Endothelial cell of umbilical vein (primary cell): ENCODE measurements at regions not wholly inside any gene's neighbourhood (a gene's known extent, or its start where the extent isn't known, plus 50 kb on each side); places are given as distances from the start of the nearest gene placed in this dataset.

Source experiments
- BruUV-seq: library from RNA; stranded (reverse); fragments of 400-500 nt; replicated peaks from 2 replicates; lab custom pipeline; 2021; lab: Mats Ljungman, UMichigan
- CTCF ChIA-PET: fragments of 300-600, 350-600 bp; sonication (Branson Sonifier 250); formaldehyde crosslinking; loops from one replicate; lab custom pipeline; 2021; ENCODE audit warnings: antibody characterized with exemption, inconsistent platforms; lab: Charles Lee
- POLR2A ChIA-PET: fragments of 300-600, 350-600 bp; sonication (Branson Sonifier 250); formaldehyde crosslinking; loops from one replicate; lab custom pipeline; 2021; ENCODE audit warnings: antibody characterized with exemption, inconsistent platforms; lab: Charles Lee
- DNase-seq: peaks from one replicate; pipeline ENCODE4 v3.0.0-alpha.2; 2011; ENCODE audit warnings: low read depth, low spot score
- FAIRE-seq: peaks from 2 replicates; lab custom pipeline; 2011; peaks lifted over from hg19 to GRCh38; lab: Jason Lieb, UNC
- H2AFZ ChIP-seq: 2 replicates; pipeline ENCODE4 v1.6.0; 2012; ENCODE audit warnings: low read depth, low read length, control low read depth, inconsistent platforms
- H3K27ac ChIP-seq: 2 replicates; pipeline ENCODE4 v1.5.1; 2011; ENCODE audit warnings: low read depth, mild to moderate bottlenecking, control low read depth, low read length, moderate library complexity; ENCODE audit not compliant: insufficient read depth
- H3K27me3 ChIP-seq, 2 experiments: 2 replicates each; pipeline versions ENCODE4 v1.6.0 to v1.6.1; 2011; ENCODE audit warnings: low read length in 2 of 2, mixed read lengths in 1 of 2; ENCODE audit not compliant: control insufficient read depth in 2 of 2, insufficient read depth in 2 of 2
- H3K36me3 ChIP-seq, 2 experiments: 2 replicates in 1 of 2; 3 replicates in 1 of 2; pipeline ENCODE4 v1.5.1; 2011; ENCODE audit warnings: low read length in 2 of 2, mild to moderate bottlenecking in 1 of 2, moderate library complexity in 1 of 2; ENCODE audit not compliant: control insufficient read depth in 2 of 2, insufficient read depth in 2 of 2; ENCODE audit errors: extremely low read depth in 1 of 2
- H3K4me1 ChIP-seq: 3 replicates; pipeline ENCODE4 v1.5.1; 2011; ENCODE audit warnings: mild to moderate bottlenecking, low read length; ENCODE audit not compliant: control insufficient read depth, insufficient read depth; ENCODE audit errors: extremely low read depth
- H3K4me2 ChIP-seq: 2 replicates; pipeline ENCODE4 v1.6.1; 2011; ENCODE audit warnings: low read length, control low read depth, mixed read lengths; ENCODE audit not compliant: insufficient read depth
- H3K4me3 ChIP-seq, 3 experiments: fragments of 200-600 bp in 1 of 3; sonication (generic), shearing (Covaris generic) in 1 of 3; replicated peaks in 1 of 3; 2 replicates each; pipeline ENCODE4 v1.5.1; 2011 to 2016; ENCODE audit warnings: control low read depth in 3 of 3, low read length in 3 of 3, mild to moderate bottlenecking in 2 of 3, inconsistent platforms in 1 of 3, low read depth in 1 of 3, moderate library complexity in 1 of 3; ENCODE audit not compliant: insufficient read depth in 1 of 3
- H3K79me2 ChIP-seq: 2 replicates; pipeline ENCODE4 v1.6.0; 2012; ENCODE audit warnings: low read length, inconsistent platforms; ENCODE audit not compliant: control insufficient read depth, insufficient read depth
- H3K9ac ChIP-seq: replicated peaks from 2 replicates; pipeline ENCODE3; 2011; ENCODE audit warnings: low read length, control low read depth; ENCODE audit not compliant: insufficient read depth; ENCODE audit errors: extremely low read depth
- H3K9me1 ChIP-seq: replicated peaks from 3 replicates; pipeline ENCODE4 v1.6.0; 2011; ENCODE audit warnings: mild to moderate bottlenecking, low read length; ENCODE audit not compliant: control insufficient read depth, insufficient read depth; ENCODE audit errors: extremely low read depth
- H3K9me3 ChIP-seq: replicated peaks from 2 replicates; pipeline ENCODE4 v1.5.1; 2012; ENCODE audit warnings: low read length, inconsistent platforms; ENCODE audit not compliant: control insufficient read depth, insufficient read depth
- H4K20me1 ChIP-seq: replicated peaks from 2 replicates; pipeline ENCODE3; 2011; ENCODE audit warnings: mild to moderate bottlenecking, low read length; ENCODE audit not compliant: control insufficient read depth, insufficient read depth; ENCODE audit errors: extremely low read depth
- EZH2 ChIP-seq: IDR thresholded peaks from 2 replicates; pipeline ENCODE4 v1.6.1; 2012; ENCODE audit warnings: borderline replicate concordance, low read depth, mild to moderate bottlenecking, moderate library complexity, low read length, inconsistent platforms; ENCODE audit not compliant: severe bottlenecking
- FOS ChIP-seq: IDR thresholded peaks from 2 replicates; pipeline ENCODE4 v1.6.1; 2011; ENCODE audit warnings: mild to moderate bottlenecking, low read length, moderate library complexity, borderline replicate concordance; ENCODE audit not compliant: insufficient read depth
- GATA2 ChIP-seq: IDR thresholded peaks from 2 replicates; pipeline ENCODE4 v1.7.0; 2011; ENCODE audit warnings: low read depth, mild to moderate bottlenecking, moderate library complexity, mixed read lengths, low read length; ENCODE audit not compliant: insufficient read length, insufficient read depth
- JUN ChIP-seq: IDR thresholded peaks from 2 replicates; pipeline ENCODE4 v1.6.1; 2011; ENCODE audit warnings: borderline replicate concordance, low read depth; ENCODE audit not compliant: insufficient read length, insufficient read depth
- MYC ChIP-seq: IDR thresholded peaks from one replicate; pipeline ENCODE4 v1.6.1; 2011; ENCODE audit warnings: mild to moderate bottlenecking, low read depth, low read length
- POLR2A ChIP-seq: IDR thresholded peaks from 2 replicates; pipeline ENCODE4 v1.6.1; 2012; ENCODE audit warnings: low read depth, mild to moderate bottlenecking, control low read depth, low read length
- POLR2AphosphoS5 ChIP-seq: IDR thresholded peaks from 2 replicates; pipeline ENCODE4 v1.6.1; 2012; ENCODE audit warnings: low read depth, mild to moderate bottlenecking, control low read depth, low read length, moderate library complexity; ENCODE audit not compliant: insufficient read depth
- dilution Hi-C: fragments of 300-500 bp; cut with MboI; formaldehyde crosslinking; loops from one replicate; pipeline ENCODE4 v1.15.0; 2019; ENCODE audit warnings: low sequenced_read_pairs; ENCODE audit not compliant: extremely low pct_ligation_motif_present
- intact Hi-C: fragments of 100-400 bp; cut with micrococcal nuclease; formaldehyde crosslinking; loops from one replicate; pipeline ENCODE4 v1.10.0; 2022
- TF ChIP-seq, protein P1 (sequence below): IDR thresholded peaks from 2 replicates; pipeline ENCODE4 v1.6.1; 2011; ENCODE audit not compliant: insufficient read depth, insufficient read length
- TF ChIP-seq, protein P2 (sequence below), 2 donors: IDR thresholded peaks; 1 replicate in 1 of 2; 2 replicates in 1 of 2; pipeline ENCODE4 v1.5.1; 2011; ENCODE audit warnings: low read length in 2 of 2, mild to moderate bottlenecking in 2 of 2, moderate library complexity in 2 of 2, control low read depth in 1 of 2, inconsistent platforms in 1 of 2, low read depth in 1 of 2; ENCODE audit not compliant: insufficient read depth in 1 of 2; ENCODE audit errors: extremely low read depth in 1 of 2

DNA sequence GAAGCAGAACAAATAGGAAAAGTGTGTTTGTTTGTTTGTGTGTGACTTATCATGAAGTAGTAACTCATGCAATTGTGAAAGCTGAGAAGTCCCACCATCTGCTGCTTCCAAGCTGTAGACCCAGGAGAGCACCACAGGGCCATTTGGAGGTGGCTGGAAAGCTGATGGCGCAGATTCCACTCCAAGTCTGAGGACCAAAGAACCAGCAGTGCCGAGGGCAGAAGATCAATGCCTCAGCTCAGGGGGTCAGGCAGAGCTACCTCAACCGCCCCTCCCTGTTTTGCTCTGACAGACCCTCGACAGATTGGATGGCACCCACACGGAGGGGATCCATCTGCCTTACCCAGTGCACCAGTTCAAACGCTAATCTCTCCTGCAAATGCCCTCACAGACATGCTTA lies 896.2 kb downstream of the BRD1 start:
- Histone ChIP-seq H3K9me1 (no peaks in the 10 kb centered on the region), H3K27ac (no peak overlapping the region), H3K79me2 (no peaks in the 10 kb centered on the region), H3K4me1 (no peaks in the 10 kb centered on the region), H3K4me2 (no peak overlapping the region), H3K36me3 (no peaks in the 10 kb centered on the region), H3K27me3 (no peaks in the 10 kb centered on the region), H3K4me3 (no peak overlapping the region), H2AFZ (no peak overlapping the region), H3K9ac (no peak overlapping the region), H4K20me1 (no peaks in the 10 kb centered on the region), H3K9me3 (no peaks in the 10 kb centered on the region)
- dilution Hi-C loops (no loop called here), intact Hi-C loops (no loop called here)
- no TSS peak for BruUV-seq
- TF ChIP-seq, protein P1, sequence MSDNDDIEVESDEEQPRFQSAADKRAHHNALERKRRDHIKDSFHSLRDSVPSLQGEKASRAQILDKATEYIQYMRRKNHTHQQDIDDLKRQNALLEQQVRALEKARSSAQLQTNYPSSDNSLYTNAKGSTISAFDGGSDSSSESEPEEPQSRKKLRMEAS: no peak
- ChIA-PET POLR2A (no interaction called here), CTCF (no interaction called here)
- FAIRE-seq: no peak
- DNase-seq: no peak

DNA sequence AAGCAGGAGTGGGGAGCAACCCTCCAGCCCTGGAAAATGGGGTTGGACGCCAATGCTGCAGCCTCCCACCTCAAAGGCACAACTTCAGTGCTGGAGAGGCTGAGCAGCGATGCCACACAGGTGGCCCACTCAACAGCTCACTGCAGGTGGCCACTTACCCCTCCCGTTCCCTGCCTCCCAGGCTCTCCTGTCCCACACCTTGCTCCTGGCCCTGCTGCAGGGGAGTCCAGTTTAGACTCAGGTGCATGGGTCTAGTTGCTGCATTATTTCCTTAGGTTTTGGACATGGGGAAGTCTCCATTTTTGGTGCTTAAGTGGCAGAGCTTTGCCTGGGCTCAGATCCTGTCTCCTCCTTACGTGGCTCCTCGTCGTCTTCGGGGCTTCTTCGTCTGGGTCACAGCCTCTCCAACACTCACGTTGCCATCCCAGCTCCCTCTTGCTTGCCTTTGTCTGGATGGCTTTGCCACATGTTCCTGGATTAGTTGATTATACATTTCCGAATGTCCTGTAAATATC lies 898.3 kb downstream of the BRD1 start:
- Histone ChIP-seq H3K9me3 (no peaks in the 10 kb centered on the region), H3K4me3 (no peak overlapping the region), H4K20me1 (no peaks in the 10 kb centered on the region), H2AFZ (no peak overlapping the region), H3K9me1 (no peaks in the 10 kb centered on the region), H3K36me3 (no peaks in the 10 kb centered on the region), H3K27ac (no peak overlapping the region), H3K27me3 (no peaks in the 10 kb centered on the region), H3K79me2 (no peaks in the 10 kb centered on the region), H3K9ac (no peak overlapping the region), H3K4me2 (no peak overlapping the region), H3K4me1 (no peaks in the 10 kb centered on the region)
- intact Hi-C loops: no loop called here
- ChIA-PET POLR2A (no interaction called here), CTCF (no interaction called here)
- dilution Hi-C loops: no loop called here
- TF ChIP-seq FOS (no peak), MYC (no peak), GATA2 (no peak), POLR2A (no peak), POLR2AphosphoS5 (no peak), EZH2 (no peak), JUN (no peak)
- TF ChIP-seq, protein P1: no peak
- TF ChIP-seq, protein P2, sequence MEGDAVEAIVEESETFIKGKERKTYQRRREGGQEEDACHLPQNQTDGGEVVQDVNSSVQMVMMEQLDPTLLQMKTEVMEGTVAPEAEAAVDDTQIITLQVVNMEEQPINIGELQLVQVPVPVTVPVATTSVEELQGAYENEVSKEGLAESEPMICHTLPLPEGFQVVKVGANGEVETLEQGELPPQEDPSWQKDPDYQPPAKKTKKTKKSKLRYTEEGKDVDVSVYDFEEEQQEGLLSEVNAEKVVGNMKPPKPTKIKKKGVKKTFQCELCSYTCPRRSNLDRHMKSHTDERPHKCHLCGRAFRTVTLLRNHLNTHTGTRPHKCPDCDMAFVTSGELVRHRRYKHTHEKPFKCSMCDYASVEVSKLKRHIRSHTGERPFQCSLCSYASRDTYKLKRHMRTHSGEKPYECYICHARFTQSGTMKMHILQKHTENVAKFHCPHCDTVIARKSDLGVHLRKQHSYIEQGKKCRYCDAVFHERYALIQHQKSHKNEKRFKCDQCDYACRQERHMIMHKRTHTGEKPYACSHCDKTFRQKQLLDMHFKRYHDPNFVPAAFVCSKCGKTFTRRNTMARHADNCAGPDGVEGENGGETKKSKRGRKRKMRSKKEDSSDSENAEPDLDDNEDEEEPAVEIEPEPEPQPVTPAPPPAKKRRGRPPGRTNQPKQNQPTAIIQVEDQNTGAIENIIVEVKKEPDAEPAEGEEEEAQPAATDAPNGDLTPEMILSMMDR (IDR thresholded peaks at IDR 0.05; ENCODE audit: extremely low read depth in 1 of 2, insufficient read depth in 1 of 2, low read depth in 1 of 2, low read length in 2 of 2): no peak
- FAIRE-seq (no peak), DNase-seq (no peak)
- BruUV-seq: no TSS peak
